HG03558 (cell line): ENCODE measurements at regions not wholly inside any gene's neighbourhood (a gene's known extent, or its start where the extent isn't known, plus 50 kb on each side); places are given as distances from the start of the nearest gene placed in this dataset.
"Not testable (repeated sequence)": the region's sequence is repeated elsewhere in the genome, so short reads cannot be mapped to it uniquely, and the experiment has no call there.

ENCODE experiments used
- ATAC-seq: cut with Tn5 transposase; IDR thresholded peaks from one replicate; pipeline ENCODE4 v1.9.1; 2021; ENCODE audit warnings: moderate number of reproducible peaks; ENCODE audit not compliant: unreplicated experiment; ENCODE audit errors: extremely low read depth

GRCh38 chr7:25069900-25070443 lies 55.1 kb downstream of the CYCS start:
- no peak for ATAC-seq

- no peak for ATAC-seq
These were observed 56.4 kb downstream of the CYCS start for GRCh38 chr7:25068502-25069213.

GRCh38 chr7:25067726-25068501 lies 57.1 kb downstream of the CYCS start:
- ATAC-seq = no peak

GRCh38 chr7:25066253-25066652 lies 58.8 kb downstream of the CYCS start:
- ATAC-seq = no peak

- no peak for ATAC-seq
These were observed 62.7 kb downstream of the CYCS start for GRCh38 chr7:25062380-25062779.

GRCh38 chr7:25060487-25061055 lies 64.5 kb downstream of the CYCS start:
- no peak for ATAC-seq

- ATAC-seq = no peak
These were observed 65.5 kb downstream of the CYCS start for GRCh38 chr7:25059576-25059975.

GRCh38 chr7:25056368-25056767 lies 68.7 kb downstream of the CYCS start:
- ATAC-seq = no peak

- no peak for ATAC-seq
These were observed 69.4 kb downstream of the CYCS start for GRCh38 chr7:25055520-25056220.

- no peak for ATAC-seq
These were observed 70.1 kb downstream of the CYCS start for GRCh38 chr7:25054819-25055519.

- ATAC-seq = no peak
These were observed 70.2 kb upstream of the OSBPL3 start for GRCh38 chr7:25050223-25050622.

- ATAC-seq = no peak
These were observed 68.5 kb upstream of the OSBPL3 start for GRCh38 chr7:25048444-25048834.

GRCh38 chr7:25047571-25048443 lies 67.8 kb upstream of the OSBPL3 start:
- ATAC-seq = not testable (repeated sequence)

- no peak for ATAC-seq
These were observed 57.3 kb upstream of the OSBPL3 start for GRCh38 chr7:25037325-25037724.

- ATAC-seq = no peak
These were observed 55.3 kb upstream of the OSBPL3 start for GRCh38 chr7:25035274-25035673.

GRCh38 chr7:25034136-25034535 lies 54.2 kb upstream of the OSBPL3 start:
- no peak for ATAC-seq

GRCh38 chr7:25032774-25033743 lies 53.1 kb upstream of the OSBPL3 start:
- no peak for ATAC-seq

GRCh38 chr7:25031432-25031831 lies 51.5 kb upstream of the OSBPL3 start:
- ATAC-seq = peak; percentile 24
